GM19240 (cell line): ENCODE measurements at regions not wholly inside any gene's neighbourhood (a gene's known extent, or its start where the extent isn't known, plus 50 kb on each side); places are given as distances from the start of the nearest gene placed in this dataset.

Experiments used
- DNase-seq: peaks from one replicate; pipeline ENCODE4 v3.0.0; 2011; ENCODE audit warnings: low spot score; ENCODE audit not compliant: insufficient read length

GRCh38 chr9:27749838-27750237 lies 176.6 kb upstream of the C9orf72 start:
- DNase-seq: no peak

GRCh38 chr9:27750566-27750965 lies 177.3 kb upstream of the C9orf72 start:
- no peak for DNase-seq

- no peak for DNase-seq
These were observed 178.8 kb upstream of the C9orf72 start for GRCh38 chr9:27752069-27752468.

GRCh38 chr9:27755846-27756245 lies 182.6 kb upstream of the C9orf72 start:
- DNase-seq: no peak

- no peak for DNase-seq
These were observed 183.1 kb upstream of the C9orf72 start for GRCh38 chr9:27756418-27756817.

- no peak for DNase-seq
These were observed 190.6 kb upstream of the C9orf72 start for GRCh38 chr9:27763831-27764230.

GRCh38 chr9:27765266-27766072 lies 192.2 kb upstream of the C9orf72 start:
- DNase-seq: no peak

GRCh38 chr9:27766073-27766835 lies 193.0 kb upstream of the C9orf72 start:
- no peak for DNase-seq

- DNase-seq: no peak
These were observed 195.5 kb upstream of the C9orf72 start for GRCh38 chr9:27768781-27769180.

- DNase-seq: no peak
These were observed 197.3 kb upstream of the C9orf72 start for GRCh38 chr9:27770541-27770940.

- DNase-seq: no peak
These were observed 198.7 kb upstream of the C9orf72 start for GRCh38 chr9:27771803-27772545.

GRCh38 chr9:27784847-27785713 lies 211.8 kb upstream of the C9orf72 start:
- DNase-seq: no peak

- DNase-seq: no peak
These were observed 212.4 kb upstream of the C9orf72 start for GRCh38 chr9:27785714-27786100.

- no peak for DNase-seq
These were observed 214.6 kb upstream of the C9orf72 start for GRCh38 chr9:27787891-27788290.

- DNase-seq: no peak
These were observed 218.0 kb upstream of the C9orf72 start for GRCh38 chr9:27791311-27791710.

GRCh38 chr9:27792971-27793689 lies 219.8 kb upstream of the C9orf72 start:
- DNase-seq: no peak

GRCh38 chr9:27799326-27799725 lies 226.0 kb upstream of the C9orf72 start:
- no peak for DNase-seq

GRCh38 chr9:27800159-27800558 lies 226.9 kb upstream of the C9orf72 start:
- DNase-seq: no peak

GRCh38 chr9:27800692-27801370 lies 227.6 kb upstream of the C9orf72 start:
- no peak for DNase-seq

GRCh38 chr9:27801545-27801944 lies 228.3 kb upstream of the C9orf72 start:
- DNase-seq: no peak
